HepG2 (cell line): ENCODE measurements at regions not wholly inside any gene's neighbourhood (a gene's known extent, or its start where the extent isn't known, plus 50 kb on each side); places are given as distances from the start of the nearest gene placed in this dataset.

ENCODE experiments used
- FOXA3 ChIP-seq: IDR thresholded peaks from 2 replicates; pipeline ENCODE4 v1.6.1; 2016; ENCODE audit warnings: missing genetic modification reagents, missing compliant biosample characterization
- GATAD2A ChIP-seq: IDR thresholded peaks from 2 replicates; pipeline ENCODE4 v1.6.1; 2016
- KDM2A ChIP-seq: sonication (generic); formaldehyde crosslinking; IDR thresholded peaks from 2 replicates; pipeline ENCODE4 v1.4.0; 2020; ENCODE audit warnings: low read depth, missing genetic modification reagents, borderline replicate concordance
- MAFK ChIP-seq, 2 experiments: IDR thresholded peaks in 1 of 2; conservative IDR thresholded peaks in 1 of 2; 2 replicates each; pipeline ENCODE4 v1.6.1; 2011; ENCODE audit warnings: improper control_type of control experiment in 2 of 2, low read length in 2 of 2
- SOX13 ChIP-seq, 3 experiments: fragments of 450-650 bp in 1 of 3; sonication (generic) in 1 of 3; formaldehyde crosslinking in 1 of 3; IDR thresholded peaks in 2 of 3; conservative IDR thresholded peaks in 1 of 3; 2 replicates each; pipeline versions ENCODE4 v1.5.0 to v1.6.1; 2016 to 2020; ENCODE audit warnings: antibody characterized with exemption in 1 of 3, mild to moderate bottlenecking in 1 of 3, missing compliant biosample characterization in 1 of 3, missing genetic modification reagents in 1 of 3, moderate library complexity in 1 of 3
- ZFP62 ChIP-seq: sonication (generic); formaldehyde crosslinking; IDR thresholded peaks from 2 replicates; pipeline ENCODE4 v1.4.0; 2020; ENCODE audit warnings: missing genetic modification reagents
- ZNF383 ChIP-seq: sonication (generic); formaldehyde crosslinking; IDR thresholded peaks from 2 replicates; pipeline ENCODE4 v1.4.0; 2020; ENCODE audit warnings: missing genetic modification reagents, mild to moderate bottlenecking, borderline replicate concordance
- ZNF841 ChIP-seq: sonication (generic); formaldehyde crosslinking; IDR thresholded peaks from 2 replicates; pipeline ENCODE4 v1.8.1; 2023; ENCODE audit warnings: missing genetic modification reagents, borderline replicate concordance
- TF ChIP-seq, protein P1 (sequence below): sonication (generic); formaldehyde crosslinking; IDR thresholded peaks from 2 replicates; pipeline ENCODE4 v1.4.0; 2020; ENCODE audit warnings: missing genetic modification reagents, borderline replicate concordance
- TF ChIP-seq, protein P2 (sequence below): sonication (generic); formaldehyde crosslinking; IDR thresholded peaks from 2 replicates; pipeline ENCODE4; 2020; ENCODE audit warnings: missing genetic modification reagents, mild to moderate bottlenecking, borderline replicate concordance

DNA sequence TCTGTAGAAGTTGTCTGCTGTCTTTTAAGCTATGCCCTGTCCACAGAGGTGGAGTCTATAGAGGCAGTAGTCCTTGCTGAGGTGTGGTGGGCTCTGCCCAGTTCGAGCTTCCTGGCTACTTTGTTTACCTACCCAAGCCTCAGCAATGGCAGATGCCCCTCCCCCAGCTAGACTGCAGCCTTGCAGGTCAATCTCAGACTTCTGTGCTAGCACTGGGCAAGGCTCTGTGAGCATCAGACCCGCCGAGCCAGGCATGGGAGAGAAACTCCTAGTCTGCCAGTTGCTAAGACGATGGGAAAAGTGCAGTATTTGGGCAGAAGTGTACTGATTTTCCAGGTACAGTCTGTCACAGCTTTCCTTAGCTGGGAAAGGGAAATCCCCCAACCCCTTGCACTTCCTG, 694.1 kb upstream of the CDH6 start (continued):
- no peak for TF ChIP-seq MAFK (conservative IDR thresholded peaks at IDR 0.05 in 1 of 2, IDR thresholded peaks at IDR 0.05 in 1 of 2; ENCODE audit: low read length in 2 of 2)
- TF ChIP-seq, protein P1, sequence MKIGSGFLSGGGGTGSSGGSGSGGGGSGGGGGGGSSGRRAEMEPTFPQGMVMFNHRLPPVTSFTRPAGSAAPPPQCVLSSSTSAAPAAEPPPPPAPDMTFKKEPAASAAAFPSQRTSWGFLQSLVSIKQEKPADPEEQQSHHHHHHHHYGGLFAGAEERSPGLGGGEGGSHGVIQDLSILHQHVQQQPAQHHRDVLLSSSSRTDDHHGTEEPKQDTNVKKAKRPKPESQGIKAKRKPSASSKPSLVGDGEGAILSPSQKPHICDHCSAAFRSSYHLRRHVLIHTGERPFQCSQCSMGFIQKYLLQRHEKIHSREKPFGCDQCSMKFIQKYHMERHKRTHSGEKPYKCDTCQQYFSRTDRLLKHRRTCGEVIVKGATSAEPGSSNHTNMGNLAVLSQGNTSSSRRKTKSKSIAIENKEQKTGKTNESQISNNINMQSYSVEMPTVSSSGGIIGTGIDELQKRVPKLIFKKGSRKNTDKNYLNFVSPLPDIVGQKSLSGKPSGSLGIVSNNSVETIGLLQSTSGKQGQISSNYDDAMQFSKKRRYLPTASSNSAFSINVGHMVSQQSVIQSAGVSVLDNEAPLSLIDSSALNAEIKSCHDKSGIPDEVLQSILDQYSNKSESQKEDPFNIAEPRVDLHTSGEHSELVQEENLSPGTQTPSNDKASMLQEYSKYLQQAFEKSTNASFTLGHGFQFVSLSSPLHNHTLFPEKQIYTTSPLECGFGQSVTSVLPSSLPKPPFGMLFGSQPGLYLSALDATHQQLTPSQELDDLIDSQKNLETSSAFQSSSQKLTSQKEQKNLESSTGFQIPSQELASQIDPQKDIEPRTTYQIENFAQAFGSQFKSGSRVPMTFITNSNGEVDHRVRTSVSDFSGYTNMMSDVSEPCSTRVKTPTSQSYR (CRISPR knock-in tag): peak; percentile 63
- TF ChIP-seq, protein P2, sequence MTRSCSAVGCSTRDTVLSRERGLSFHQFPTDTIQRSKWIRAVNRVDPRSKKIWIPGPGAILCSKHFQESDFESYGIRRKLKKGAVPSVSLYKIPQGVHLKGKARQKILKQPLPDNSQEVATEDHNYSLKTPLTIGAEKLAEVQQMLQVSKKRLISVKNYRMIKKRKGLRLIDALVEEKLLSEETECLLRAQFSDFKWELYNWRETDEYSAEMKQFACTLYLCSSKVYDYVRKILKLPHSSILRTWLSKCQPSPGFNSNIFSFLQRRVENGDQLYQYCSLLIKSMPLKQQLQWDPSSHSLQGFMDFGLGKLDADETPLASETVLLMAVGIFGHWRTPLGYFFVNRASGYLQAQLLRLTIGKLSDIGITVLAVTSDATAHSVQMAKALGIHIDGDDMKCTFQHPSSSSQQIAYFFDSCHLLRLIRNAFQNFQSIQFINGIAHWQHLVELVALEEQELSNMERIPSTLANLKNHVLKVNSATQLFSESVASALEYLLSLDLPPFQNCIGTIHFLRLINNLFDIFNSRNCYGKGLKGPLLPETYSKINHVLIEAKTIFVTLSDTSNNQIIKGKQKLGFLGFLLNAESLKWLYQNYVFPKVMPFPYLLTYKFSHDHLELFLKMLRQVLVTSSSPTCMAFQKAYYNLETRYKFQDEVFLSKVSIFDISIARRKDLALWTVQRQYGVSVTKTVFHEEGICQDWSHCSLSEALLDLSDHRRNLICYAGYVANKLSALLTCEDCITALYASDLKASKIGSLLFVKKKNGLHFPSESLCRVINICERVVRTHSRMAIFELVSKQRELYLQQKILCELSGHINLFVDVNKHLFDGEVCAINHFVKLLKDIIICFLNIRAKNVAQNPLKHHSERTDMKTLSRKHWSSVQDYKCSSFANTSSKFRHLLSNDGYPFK: no peak
- TF ChIP-seq ZFP62 (CRISPR knock-in tag): no peak
- TF ChIP-seq GATAD2A (CRISPR knock-in tag): peak; percentile 37; the same call in 1 of the 2 replicates
- 0 out of 2 replicates have a peak, but pooled peaks have one; percentile 25 for TF ChIP-seq KDM2A (CRISPR knock-in tag)
- no peak for TF ChIP-seq ZNF383 (CRISPR knock-in tag)
- no peak for TF ChIP-seq ZNF841
- TF ChIP-seq SOX13 (IDR thresholded peaks at IDR 0.05): no peak
- TF ChIP-seq SOX13 (CRISPR knock-in tag; conservative IDR thresholded peaks at IDR 0.05 in 1 of 2, IDR thresholded peaks at IDR 0.05 in 1 of 2): peak in 1 of 2 experiments; percentile 34; a peak in 1 of 4 replicates
- 0 out of 2 replicates have a peak, but pooled peaks have one; percentile 27 for TF ChIP-seq FOXA3 (CRISPR knock-in tag)
